Body of pancreas (tissue), 4 donors: ENCODE measurements at regions not wholly inside any gene's neighbourhood (a gene's known extent, or its start where the extent isn't known, plus 50 kb on each side); places are given as distances from the start of the nearest gene placed in this dataset.

Experiments used
- ATAC-seq: fragments of 150-250 bp; one replicate; pipeline ENCODE4 v1.9.1; 2016
- DNase-seq, 4 donors: peaks; one replicate each; pipeline ENCODE4 v3.0.0-alpha.2; 2019
- H3K27ac ChIP-seq, 4 donors: fragments of 200-600 bp; sonication (generic); 1 replicate in 3 of 4; 2 replicates in 1 of 4; pipeline versions ENCODE4 v1.5.1 to v1.6.1; 2016 to 2019; ENCODE audit warnings: mild to moderate bottlenecking in 1 of 4, mixed read lengths in 1 of 4, moderate library complexity in 1 of 4
- H3K27me3 ChIP-seq, 2 donors: fragments of 200-600 bp; sonication (generic); one replicate each; pipeline ENCODE4 v1.6.0; 2016; ENCODE audit warnings: mild to moderate bottlenecking in 1 of 2
- H3K36me3 ChIP-seq, 2 donors: fragments of 200-600 bp; sonication (generic); replicated peaks in 1 of 2; 2 replicates each; pipeline ENCODE4 v1.5.1; 2016; ENCODE audit warnings: low read depth in 2 of 2; ENCODE audit not compliant: insufficient read depth in 1 of 2
- H3K4me1 ChIP-seq: fragments of 200-600 bp; sonication (generic); one replicate; pipeline ENCODE4 v1.6.0; 2016
- H3K4me3 ChIP-seq, 2 donors: fragments of 200-600 bp; sonication (generic); 1 replicate in 1 of 2; 2 replicates in 1 of 2; pipeline ENCODE4 v1.5.1; 2016 to 2019
- H3K9me3 ChIP-seq, 3 donors: fragments of 200-600 bp; sonication (generic); 1 replicate in 2 of 3; 2 replicates in 1 of 3; pipeline ENCODE4 v1.5.1; 2016
- CTCF ChIP-seq, 7 experiments: fragments of 450-650 bp in 4 of 7; fragments of 200-600 bp in 3 of 7; sonication (generic) in 3 of 7; IDR thresholded peaks; one replicate each; pipeline ENCODE4 v1.5.1; 2016 to 2019; ENCODE audit warnings: antibody characterized with exemption in 7 of 7
- POLR2A ChIP-seq, 3 donors: fragments of 450-650 bp; IDR thresholded peaks; one replicate each; pipeline ENCODE4 v1.6.1; 2016; ENCODE audit warnings: antibody characterized with exemption in 3 of 3, mild to moderate bottlenecking in 2 of 3
- WGBS, 2 donors: methylation state at CpG; one replicate each; pipeline ENCODE4 v1.1.5; 2017; 5-methylcytosine and 5-hydroxymethylcytosine counted together
- intact Hi-C: fragments of 100-400 bp; cut with DNase I; formaldehyde crosslinking; loops from one replicate; pipeline ENCODE4 v1.15.1; 2023

GRCh38 chr6:100257793-100258395 lies 206.8 kb downstream of the SIM1 start:
- DNase-seq, result no peak
- ATAC-seq, result no peak
- Histone ChIP-seq H3K27ac (no peak overlapping the region), H3K27me3 (no peaks in the 10 kb centered on the region), H3K36me3 (no peaks in the 10 kb centered on the region), H3K4me3 (no peak overlapping the region), H3K9me3 (no peaks in the 10 kb centered on the region), H3K4me1 (no peaks in the 10 kb centered on the region)
- WGBS, 2 donors, result 27 to 39% methylated on average over 4 of the region's 4 CpGs
- intact Hi-C loops, result no loop called here
- TF ChIP-seq POLR2A (IDR thresholded peaks at IDR 0.05) (no peak), CTCF (IDR thresholded peaks at IDR 0.05) (no peak)

- Histone ChIP-seq H3K4me1 (no peaks in the 10 kb centered on the region), H3K9me3 (no peaks in the 10 kb centered on the region), H3K27me3 (no peaks in the 10 kb centered on the region), H3K27ac (no peak overlapping the region), H3K4me3 (no peak overlapping the region), H3K36me3 (no peaks in the 10 kb centered on the region)
- ATAC-seq (no peak), DNase-seq (no peak)
- no peak for TF ChIP-seq POLR2A (IDR thresholded peaks at IDR 0.05)
- TF ChIP-seq CTCF (IDR thresholded peaks at IDR 0.05), result no peak
- intact Hi-C loops, result no loop called here
- 51 to 58% methylated on average over 5 of the region's 5 CpGs for WGBS, 2 donors
These were observed 209.0 kb downstream of the SIM1 start for GRCh38 chr6:100255701-100256100.

GRCh38 chr6:100247123-100247522 lies 217.6 kb downstream of the SIM1 start:
- H3K4me3 ChIP-seq, result no peak overlapping the region
- H3K36me3 ChIP-seq, result no peaks in the 10 kb centered on the region
- intact Hi-C loops, result no loop called here
- H3K27ac ChIP-seq, result no peak overlapping the region
- no peak for ATAC-seq
- TF ChIP-seq CTCF (IDR thresholded peaks at IDR 0.05), result no peak
- TF ChIP-seq POLR2A (IDR thresholded peaks at IDR 0.05), result no peak
- no peak for DNase-seq
- no peaks in the 10 kb centered on the region for H3K9me3 ChIP-seq
- 96 to 97% methylated on average over 1 of the region's 1 CpG for WGBS, 2 donors
- H3K27me3 ChIP-seq, result no peaks in the 10 kb centered on the region
- H3K4me1 ChIP-seq, result no peaks in the 10 kb centered on the region

GRCh38 chr6:100246206-100246605 lies 218.5 kb downstream of the SIM1 start:
- intact Hi-C loops, result no loop called here
- Histone ChIP-seq H3K27ac (no peak overlapping the region), H3K27me3 (no peaks in the 10 kb centered on the region), H3K4me3 (no peak overlapping the region), H3K4me1 (no peaks in the 10 kb centered on the region), H3K36me3 (no peaks in the 10 kb centered on the region), H3K9me3 (no peaks in the 10 kb centered on the region)
- ATAC-seq (no peak), DNase-seq (no peak)
- WGBS, 2 donors, result 37 to 47% methylated on average over 1 of the region's 1 CpG
- TF ChIP-seq POLR2A (IDR thresholded peaks at IDR 0.05) (no peak), CTCF (IDR thresholded peaks at IDR 0.05) (no peak)

DNA sequence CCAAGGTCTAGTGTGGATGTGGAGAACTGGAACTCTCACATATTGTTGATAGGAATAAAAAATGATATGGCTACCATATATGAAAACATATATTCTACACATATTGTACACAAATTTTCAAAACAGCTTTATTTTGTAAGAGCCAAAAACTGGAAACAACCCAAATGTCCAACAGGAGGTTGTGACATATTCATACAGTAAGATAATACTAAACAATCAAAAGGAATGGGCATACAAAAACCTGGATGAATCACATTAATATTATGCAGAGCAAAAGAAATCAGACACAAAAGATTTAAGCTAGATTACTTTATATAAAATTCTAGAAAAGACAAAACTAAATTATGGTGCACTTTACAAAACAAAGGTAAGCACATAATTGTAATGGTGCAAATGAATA lies 223.9 kb downstream of the SIM1 start:
- no peak for ATAC-seq
- intact Hi-C loops, result no loop called here
- DNase-seq, result no peak
- no peaks in the 10 kb centered on the region for H3K9me3 ChIP-seq
- H3K27ac ChIP-seq, result no peak overlapping the region
- H3K36me3 ChIP-seq, result no peaks in the 10 kb centered on the region
- TF ChIP-seq CTCF (IDR thresholded peaks at IDR 0.05) (no peak), POLR2A (IDR thresholded peaks at IDR 0.05) (no peak)
- no peak overlapping the region for H3K4me3 ChIP-seq
- no peaks in the 10 kb centered on the region for H3K4me1 ChIP-seq
- H3K27me3 ChIP-seq, result no peaks in the 10 kb centered on the region
